H1 (cell line): ENCODE measurements at regions not wholly inside any gene's neighbourhood (a gene's known extent, or its start where the extent isn't known, plus 50 kb on each side); places are given as distances from the start of the nearest gene placed in this dataset.

ENCODE experiments used
- CTCF ChIA-PET: fragments of 300-600 bp; sonication (Branson Sonifier 250); formaldehyde crosslinking; loops from one replicate; lab custom pipeline; 2021; ENCODE audit not compliant: partially characterized antibody; lab: Charles Lee
- POLR2A ChIA-PET: fragments of 300-600 bp; sonication (Branson Sonifier 250); formaldehyde crosslinking; loops from one replicate; lab custom pipeline; 2021; ENCODE audit warnings: inconsistent platforms; ENCODE audit not compliant: partially characterized antibody; lab: Charles Lee
- DNase-seq, 2 experiments: peaks; one replicate each; pipeline versions ENCODE4 v3.0.0 to v3.0.0-alpha.2; 2010 to 2022; ENCODE audit warnings: low spot score in 2 of 2, low read depth in 1 of 2, mixed read lengths in 1 of 2
- FAIRE-seq: peaks from 2 replicates; lab custom pipeline; 2011; peaks lifted over from hg19 to GRCh38; lab: Jason Lieb, UNC
- H2AFZ ChIP-seq: 2 replicates; pipeline ENCODE4 v1.8.1; 2012; ENCODE audit warnings: low read length, inconsistent platforms
- H2AK5ac ChIP-seq: 2 replicates; pipeline ENCODE4 v1.6.1; 2013; ENCODE audit warnings: low read depth, low read length
- H2BK120ac ChIP-seq: replicated peaks from 2 replicates; pipeline ENCODE3; 2013; ENCODE audit warnings: low read depth, low read length, inconsistent platforms
- H2BK12ac ChIP-seq: 2 replicates; pipeline ENCODE4 v1.6.1; 2013; ENCODE audit warnings: low read depth, low read length
- H2BK15ac ChIP-seq: 2 replicates; pipeline ENCODE4 v1.6.1; 2013; ENCODE audit warnings: low read length
- H2BK20ac ChIP-seq: 2 replicates; pipeline ENCODE4 v1.6.1; 2013; ENCODE audit warnings: low read length
- H2BK5ac ChIP-seq: 2 replicates; pipeline ENCODE4 v1.6.1; 2013; ENCODE audit warnings: low read depth, low read length
- H3K14ac ChIP-seq: 2 replicates; pipeline ENCODE4 v1.6.1; 2013; ENCODE audit warnings: inconsistent platforms; ENCODE audit not compliant: insufficient read length
- H3K18ac ChIP-seq: 2 replicates; pipeline ENCODE4 v1.6.1; 2013; ENCODE audit warnings: low read length; ENCODE audit errors: extremely low read depth
- H3K23ac ChIP-seq: 2 replicates; pipeline ENCODE4 v1.6.1; 2013; ENCODE audit warnings: inconsistent platforms; ENCODE audit not compliant: insufficient read length
- H3K23me2 ChIP-seq: 2 replicates; pipeline ENCODE4 v1.6.1; 2013; ENCODE audit warnings: low read depth, low read length
- H3K27ac ChIP-seq: 2 replicates; pipeline ENCODE4 v1.6.1; 2011; ENCODE audit warnings: low read depth, low read length, inconsistent platforms
- H3K27me3 ChIP-seq, 4 experiments: replicated peaks in 1 of 4; 1 replicate in 1 of 4; 2 replicates in 3 of 4; pipeline versions ENCODE4 v1.6.1 to v1.8.1; 2011 to 2013; ENCODE audit warnings: low read length in 3 of 4, mild to moderate bottlenecking in 3 of 4, inconsistent platforms in 2 of 4, mixed read lengths in 2 of 4, moderate library complexity in 1 of 4; ENCODE audit not compliant: control insufficient read depth in 3 of 4, insufficient read depth in 3 of 4; ENCODE audit errors: extremely low read depth in 1 of 4
- H3K36me3 ChIP-seq, 4 experiments: 2 replicates each; pipeline versions ENCODE4 v1.6.1 to v1.8.1; 2011 to 2013; ENCODE audit warnings: mild to moderate bottlenecking in 4 of 4, low read length in 3 of 4, moderate library complexity in 2 of 4, control low read depth in 1 of 4, inconsistent platforms in 1 of 4; ENCODE audit not compliant: insufficient read depth in 4 of 4, control insufficient read depth in 2 of 4
- H3K4ac ChIP-seq: replicated peaks from 2 replicates; pipeline ENCODE3; 2013; ENCODE audit warnings: low read length, low read depth, mixed read lengths, inconsistent platforms; ENCODE audit not compliant: insufficient read length
- H3K4me1 ChIP-seq, 4 experiments: replicated peaks in 1 of 4; 1 replicate in 1 of 4; 2 replicates in 3 of 4; pipeline versions ENCODE4 v1.6.1 to v1.8.1; 2011 to 2013; ENCODE audit warnings: low read length in 3 of 4, inconsistent platforms in 2 of 4, mixed read lengths in 1 of 4; ENCODE audit not compliant: insufficient read depth in 4 of 4, control insufficient read depth in 3 of 4
- H3K4me2 ChIP-seq, 2 experiments: 2 replicates each; pipeline versions ENCODE4 v1.6.1 to v1.8.1; 2011 to 2013; ENCODE audit warnings: low read depth in 2 of 2, low read length in 2 of 2, control low read depth in 1 of 2, inconsistent platforms in 1 of 2, mild to moderate bottlenecking in 1 of 2; ENCODE audit not compliant: insufficient read depth in 1 of 2
- H3K4me3 ChIP-seq, 4 experiments: fragments of 200-600, 300-600 bp in 1 of 4; sonication (generic), shearing (Covaris generic), sonication (Bioruptor Twin) in 1 of 4; 2 replicates each; pipeline versions ENCODE4 v1.5.1 to v1.8.1; 2011 to 2016; ENCODE audit warnings: low read length in 4 of 4, low read depth in 3 of 4, control low read depth in 2 of 4, inconsistent platforms in 2 of 4, mild to moderate bottlenecking in 2 of 4, mixed read lengths in 1 of 4, moderate library complexity in 1 of 4; ENCODE audit not compliant: insufficient read depth in 2 of 4; ENCODE audit errors: extremely low read depth in 1 of 4
- H3K56ac ChIP-seq: replicated peaks from 2 replicates; pipeline ENCODE3; 2013; ENCODE audit warnings: low read depth, mild to moderate bottlenecking, mixed read lengths, low read length, inconsistent platforms; ENCODE audit not compliant: insufficient read length
- H3K79me1 ChIP-seq: 2 replicates; pipeline ENCODE4 v1.6.1; 2013; ENCODE audit warnings: low read depth, low read length, control low read depth
- H3K79me2 ChIP-seq, 2 experiments: 2 replicates each; pipeline versions ENCODE4 v1.6.1 to v1.8.1; 2012 to 2013; ENCODE audit warnings: low read length in 2 of 2, mild to moderate bottlenecking in 2 of 2, inconsistent platforms in 1 of 2; ENCODE audit not compliant: insufficient read depth in 2 of 2, control insufficient read depth in 1 of 2
- H3K9ac ChIP-seq, 4 experiments: replicated peaks in 1 of 4; 1 replicate in 1 of 4; 2 replicates in 3 of 4; pipeline versions ENCODE4 v1.6.1 to v1.8.1; 2011 to 2013; ENCODE audit warnings: low read depth in 3 of 4, low read length in 3 of 4, control low read depth in 2 of 4, mild to moderate bottlenecking in 2 of 4, moderate library complexity in 2 of 4, inconsistent platforms in 1 of 4; ENCODE audit errors: extremely low read depth in 1 of 4
- H3K9me3 ChIP-seq, 2 experiments: 2 replicates each; pipeline versions ENCODE4 v1.6.1 to v1.8.1; 2012 to 2013; ENCODE audit warnings: mild to moderate bottlenecking in 2 of 2, moderate library complexity in 2 of 2, control low read depth in 1 of 2, inconsistent platforms in 1 of 2, low read depth in 1 of 2, low read length in 1 of 2, mixed read lengths in 1 of 2; ENCODE audit not compliant: insufficient read depth in 2 of 2
- H4K20me1 ChIP-seq, 2 experiments: replicated peaks in 1 of 2; 2 replicates each; pipeline versions ENCODE3 to v1.8.1; 2011 to 2013; ENCODE audit warnings: inconsistent platforms in 2 of 2, low read length in 2 of 2, mild to moderate bottlenecking in 1 of 2; ENCODE audit not compliant: insufficient read depth in 2 of 2, control insufficient read depth in 1 of 2
- H4K5ac ChIP-seq: 2 replicates; pipeline ENCODE4 v1.6.1; 2013; ENCODE audit warnings: low read length, low read depth, mixed read lengths, inconsistent platforms; ENCODE audit not compliant: insufficient read length
- H4K8ac ChIP-seq: 2 replicates; pipeline ENCODE4 v1.8.0; 2013; ENCODE audit warnings: mild to moderate bottlenecking, moderate library complexity, low read length, inconsistent platforms; ENCODE audit not compliant: insufficient read depth; ENCODE audit errors: extremely low read depth
- H4K91ac ChIP-seq: replicated peaks from 2 replicates; pipeline ENCODE3; 2013; ENCODE audit warnings: low read length, mixed read lengths, inconsistent platforms; ENCODE audit not compliant: insufficient read length
- CHD2 ChIP-seq: IDR thresholded peaks from 2 replicates; pipeline ENCODE4 v1.6.1; 2012; ENCODE audit warnings: low read length, improper control_type of control experiment
- CREB1 ChIP-seq: IDR thresholded peaks from 2 replicates; pipeline ENCODE4 v1.6.1; 2012; ENCODE audit warnings: inconsistent platforms
- CTCF ChIP-seq, 3 experiments: IDR thresholded peaks; 1 replicate in 2 of 3; 2 replicates in 1 of 3; pipeline versions ENCODE4 v1.5.1 to v1.6.1; 2011; ENCODE audit warnings: low read length in 3 of 3, mild to moderate bottlenecking in 3 of 3, inconsistent platforms in 2 of 3, low read depth in 1 of 3, moderate library complexity in 1 of 3; ENCODE audit not compliant: insufficient read depth in 1 of 3; ENCODE audit errors: control extremely low read depth in 1 of 3
- GTF2F1 ChIP-seq: IDR thresholded peaks from 2 replicates; pipeline ENCODE4 v1.6.1; 2012; ENCODE audit warnings: low read depth, low read length, improper control_type of control experiment, borderline replicate concordance
- KDM1A ChIP-seq: fragments of 200-600, 300-600 bp; sonication (generic); IDR thresholded peaks from 2 replicates; pipeline ENCODE4 v1.7.1; 2016; ENCODE audit warnings: mild to moderate bottlenecking, low read length, borderline replicate concordance
- NRF1 ChIP-seq: IDR thresholded peaks from 2 replicates; pipeline ENCODE4 v1.6.1; 2011; ENCODE audit warnings: mild to moderate bottlenecking, low read depth, low read length, improper control_type of control experiment
- TEAD4 ChIP-seq: IDR thresholded peaks from 2 replicates; pipeline ENCODE4 v1.6.1; 2012; ENCODE audit warnings: low read depth, low read length, inconsistent platforms, mixed read lengths
- USF2 ChIP-seq: IDR thresholded peaks from 2 replicates; pipeline ENCODE4 v1.6.1; 2011; ENCODE audit warnings: low read length, improper control_type of control experiment
- YY1 ChIP-seq: IDR thresholded peaks from 2 replicates; pipeline ENCODE4 v1.6.1; 2011; ENCODE audit warnings: low read depth, mild to moderate bottlenecking, low read length
- WGBS, 2 experiments: shearing (Covaris generic) in 1 of 2; methylation state at CpG; one replicate each; pipeline versions ENCODE4 v1.1.6 to v1.1.7; 2013 to 2015; ENCODE audit warnings: low lambda C conversion rate in 2 of 2, mixed read lengths in 2 of 2, inconsistent platforms in 1 of 2, low coverage in 1 of 2, missing lambda C conversion rate in 1 of 2; ENCODE audit not compliant: insufficient replicate concordance in 2 of 2, insufficient coverage in 1 of 2, insufficient read length in 1 of 2; ENCODE audit errors: extremely low coverage in 1 of 2, missing lambda C conversion rate in 1 of 2; 5-methylcytosine and 5-hydroxymethylcytosine counted together

GRCh38 chr1:65509912-65510680 is 89.6 kb downstream of the LEPR start:
- H3K4me1 ChIP-seq, result peaks cover 0 to 3% (median 0%) of the 10 kb centered on the region in 4 experiments; a peak in 1 of 7 replicates
- H3K23me2 ChIP-seq, result no peaks in the 10 kb centered on the region
- H3K79me1 ChIP-seq, result no peaks in the 10 kb centered on the region
- CTCF ChIA-PET, result interaction anchor here (0.6 to 1.4 kb wide), 5 partner anchors 30 to 132 kb away, joined by 3 read pairs; no protein-coding TSS in a partner anchor
- no peak overlapping the region for H3K4me2 ChIP-seq
- H4K5ac ChIP-seq, result no peak overlapping the region
- POLR2A ChIA-PET, result no interaction called here
- no peaks in the 10 kb centered on the region for H4K20me1 ChIP-seq
- WGBS, 2 experiments, result 77% methylated on average over 5 of the region's 5 CpGs; no CpG with 5 or more reads in 1 of the 2 experiments
- H2BK120ac ChIP-seq, result no peak overlapping the region
- no peak overlapping the region for H2BK20ac ChIP-seq
- H3K4me3 ChIP-seq, result no peak overlapping the region
- no peak overlapping the region for H2BK15ac ChIP-seq
- no peak overlapping the region for H3K18ac ChIP-seq
- H3K23ac ChIP-seq, result no peak overlapping the region
- H2BK5ac ChIP-seq, result no peak overlapping the region
- H3K9me3 ChIP-seq, result no peaks in the 10 kb centered on the region
- no peak overlapping the region for H3K4ac ChIP-seq
- no peak overlapping the region for H4K91ac ChIP-seq
- FAIRE-seq, result no peak
- DNase-seq, result no peak
- H3K27me3 ChIP-seq, result no peaks in the 10 kb centered on the region
- H2AFZ ChIP-seq, result no peak overlapping the region; the same call in 1 of the 2 replicates
- no peaks in the 10 kb centered on the region for H3K36me3 ChIP-seq
- H3K27ac ChIP-seq, result no peak overlapping the region
- H4K8ac ChIP-seq, result no peak overlapping the region
- no peak overlapping the region for H2AK5ac ChIP-seq
- no peaks in the 10 kb centered on the region for H3K79me2 ChIP-seq
- no peak overlapping the region for H2BK12ac ChIP-seq
- no peak overlapping the region for H3K56ac ChIP-seq
- H3K14ac ChIP-seq, result no peak overlapping the region
- no peak overlapping the region for H3K9ac ChIP-seq
- no peak for TF ChIP-seq CTCF (IDR thresholded peaks at IDR 0.05; ENCODE audit: control extremely low read depth in 1 of 3, insufficient read depth in 1 of 3, low read depth in 1 of 3, low read length in 3 of 3)
- TF ChIP-seq TEAD4, result no peak
- TF ChIP-seq CREB1, result no peak
- no peak for TF ChIP-seq GTF2F1
- TF ChIP-seq YY1, result no peak
- TF ChIP-seq KDM1A, result no peak
- TF ChIP-seq NRF1, result no peak
- no peak for TF ChIP-seq CHD2
- TF ChIP-seq USF2, result no peak
